RWPE1 (cell line): ENCODE measurements at regions not wholly inside any gene's neighbourhood (a gene's known extent, or its start where the extent isn't known, plus 50 kb on each side); places are given as distances from the start of the nearest gene placed in this dataset.
"Not testable (repeated sequence)": the region's sequence is repeated elsewhere in the genome, so short reads cannot be mapped to it uniquely, and the experiment has no call there.

ENCODE experiments used
- CTCF ChIA-PET: fragments of 350-600 bp; sonication (Branson Sonifier 250); formaldehyde crosslinking; extraction: SDS; loops from one replicate; lab custom pipeline; 2021; lab: Yijun Ruan, JAX
- POLR2A ChIA-PET: fragments of 400-600 bp; formaldehyde crosslinking; extraction: SDS; loops from one replicate; lab custom pipeline; 2020; ENCODE audit warnings: antibody characterized with exemption; ENCODE audit not compliant: low non-redundant PET; lab: Yijun Ruan, JAX
- DNase-seq: peaks from one replicate; pipeline ENCODE4 v3.0.0; 2012; ENCODE audit warnings: low spot score
- H3K27ac ChIP-seq: fragments of 450-650 bp; 2 replicates; pipeline ENCODE4 v1.5.1; 2017
- CTCF ChIP-seq: fragments of 450-650 bp; conservative IDR thresholded peaks from 2 replicates; pipeline ENCODE4 v1.5.1; 2017; ENCODE audit warnings: low read depth, mild to moderate bottlenecking

GRCh38 chr14:27608377-27608776 lies 1010.5 kb upstream of the NOVA1 start:
- no peak overlapping the region for H3K27ac ChIP-seq
- DNase-seq = no peak
- TF ChIP-seq CTCF = no peak
- ChIA-PET POLR2A (no interaction called here), CTCF (no interaction called here)

GRCh38 chr14:27612121-27612520 lies 1014.3 kb upstream of the NOVA1 start:
- TF ChIP-seq CTCF = no peak
- POLR2A ChIA-PET = no interaction called here

GRCh38 chr14:27613102-27613501 lies 1015.3 kb upstream of the NOVA1 start:
- no peak for TF ChIP-seq CTCF
- H3K27ac ChIP-seq = no peak overlapping the region
- no peak for DNase-seq
- POLR2A ChIA-PET = no interaction called here
- CTCF ChIA-PET = no interaction called here

More at GRCh38 chr14:27612121-27612520, 1014.3 kb upstream of the NOVA1 start:
- CTCF ChIA-PET = no interaction called here
- no peak overlapping the region for H3K27ac ChIP-seq
- no peak for DNase-seq

GRCh38 chr14:27623782-27624181 lies 1025.9 kb upstream of the NOVA1 start:
- H3K27ac ChIP-seq = no peak overlapping the region
- no peak for TF ChIP-seq CTCF
- POLR2A ChIA-PET = no interaction called here
- CTCF ChIA-PET = no interaction called here
- DNase-seq = no peak

- no peak for TF ChIP-seq CTCF
- DNase-seq = no peak
- CTCF ChIA-PET = no interaction called here
- no peak overlapping the region for H3K27ac ChIP-seq
- POLR2A ChIA-PET = no interaction called here
These were observed 1036.5 kb upstream of the NOVA1 start for GRCh38 chr14:27634056-27634970.

- DNase-seq, POLR2A ChIA-PET, CTCF ChIA-PET, H3K27ac ChIP-seq: not testable (repeated sequence)
These were observed 1042.9 kb upstream of the NOVA1 start for GRCh38 chr14:27640688-27641087.

GRCh38 chr14:27642251-27642866 lies 1044.5 kb upstream of the NOVA1 start:
- no peak overlapping the region for H3K27ac ChIP-seq
- TF ChIP-seq CTCF = no peak
- CTCF ChIA-PET = no interaction called here
- no peak for DNase-seq
- POLR2A ChIA-PET = no interaction called here
